Gastroesophageal sphincter (tissue), 3 donors: ENCODE measurements at regions not wholly inside any gene's neighbourhood (a gene's known extent, or its start where the extent isn't known, plus 50 kb on each side); places are given as distances from the start of the nearest gene placed in this dataset.

Experiments used
- EP300 ChIP-seq: sonication (generic); formaldehyde crosslinking; IDR thresholded peaks from one replicate; pipeline ENCODE4 v1.6.1; 2017; ENCODE audit warnings: antibody characterized with exemption, mild to moderate bottlenecking
- POLR2A ChIP-seq, 2 donors: fragments of 450-650 bp; IDR thresholded peaks; one replicate each; pipeline ENCODE4 v1.6.1; 2017; ENCODE audit warnings: antibody characterized with exemption in 2 of 2, mild to moderate bottlenecking in 2 of 2, moderate library complexity in 1 of 2
- POLR2AphosphoS5 ChIP-seq: sonication (generic); formaldehyde crosslinking; IDR thresholded peaks from one replicate; pipeline ENCODE4 v1.6.1; 2017; ENCODE audit warnings: antibody characterized with exemption
- TF ChIP-seq, protein P1 (sequence below), 4 experiments: fragments of 200-600 bp in 2 of 4; fragments of 450-650 bp in 2 of 4; sonication (generic) in 1 of 4; IDR thresholded peaks; one replicate each; pipeline ENCODE4 v1.5.1; 2017 to 2019; ENCODE audit warnings: antibody characterized with exemption in 4 of 4, mild to moderate bottlenecking in 2 of 4, moderate library complexity in 2 of 4

DNA sequence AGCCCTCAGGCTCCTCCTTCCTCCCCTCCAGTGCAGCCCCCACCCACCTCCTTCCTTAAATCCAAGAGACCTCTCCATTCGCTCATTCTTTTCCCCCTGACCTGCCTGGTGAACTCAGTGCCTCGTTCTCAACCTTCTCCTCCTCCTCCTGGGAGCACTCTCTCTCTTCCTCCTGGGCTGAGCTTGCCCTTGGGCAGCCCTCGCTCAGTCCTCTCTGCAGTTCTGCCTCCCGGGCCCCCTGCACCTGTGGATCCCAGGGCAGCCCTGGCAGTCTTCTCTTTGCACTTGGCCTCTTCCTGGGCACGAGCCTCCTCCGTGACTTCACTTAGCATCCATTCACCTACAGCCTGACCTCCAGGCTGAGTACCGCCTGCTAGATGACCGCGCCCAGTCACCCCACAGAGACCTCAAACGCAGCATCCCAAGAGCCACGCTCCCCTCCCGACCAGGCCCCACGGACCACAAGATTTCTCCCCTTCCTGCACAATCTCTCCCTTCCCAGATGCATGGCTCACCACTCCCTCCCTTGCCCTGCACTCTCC, 58.9 kb upstream of the ID2 start:
- TF ChIP-seq, protein P1, sequence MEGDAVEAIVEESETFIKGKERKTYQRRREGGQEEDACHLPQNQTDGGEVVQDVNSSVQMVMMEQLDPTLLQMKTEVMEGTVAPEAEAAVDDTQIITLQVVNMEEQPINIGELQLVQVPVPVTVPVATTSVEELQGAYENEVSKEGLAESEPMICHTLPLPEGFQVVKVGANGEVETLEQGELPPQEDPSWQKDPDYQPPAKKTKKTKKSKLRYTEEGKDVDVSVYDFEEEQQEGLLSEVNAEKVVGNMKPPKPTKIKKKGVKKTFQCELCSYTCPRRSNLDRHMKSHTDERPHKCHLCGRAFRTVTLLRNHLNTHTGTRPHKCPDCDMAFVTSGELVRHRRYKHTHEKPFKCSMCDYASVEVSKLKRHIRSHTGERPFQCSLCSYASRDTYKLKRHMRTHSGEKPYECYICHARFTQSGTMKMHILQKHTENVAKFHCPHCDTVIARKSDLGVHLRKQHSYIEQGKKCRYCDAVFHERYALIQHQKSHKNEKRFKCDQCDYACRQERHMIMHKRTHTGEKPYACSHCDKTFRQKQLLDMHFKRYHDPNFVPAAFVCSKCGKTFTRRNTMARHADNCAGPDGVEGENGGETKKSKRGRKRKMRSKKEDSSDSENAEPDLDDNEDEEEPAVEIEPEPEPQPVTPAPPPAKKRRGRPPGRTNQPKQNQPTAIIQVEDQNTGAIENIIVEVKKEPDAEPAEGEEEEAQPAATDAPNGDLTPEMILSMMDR (IDR thresholded peaks at IDR 0.05), result no peak
- TF ChIP-seq POLR2A (IDR thresholded peaks at IDR 0.05), result no peak
- no peak for TF ChIP-seq POLR2AphosphoS5
- no peak for TF ChIP-seq EP300
